IMR-90 (cell line): ENCODE measurements at regions not wholly inside any gene's neighbourhood (a gene's known extent, or its start where the extent isn't known, plus 50 kb on each side); places are given as distances from the start of the nearest gene placed in this dataset.

ENCODE experiments used
- ATAC-seq: fragments of 200-7000 bp; cut with Tn5 transposase; 2 replicates; pipeline ENCODE4 v1.9.1; 2020; ENCODE audit warnings: low read depth, mild to moderate bottlenecking, moderate library complexity
- BruUV-seq: library from RNA; stranded (reverse); fragments of 400-500 nt; replicated peaks from 2 replicates; lab custom pipeline; 2021; lab: Mats Ljungman, UMichigan
- CTCF ChIA-PET: fragments of 300-600 bp; formaldehyde crosslinking; extraction: SDS; loops from one replicate; lab custom pipeline; 2021; ENCODE audit warnings: antibody characterized with exemption; lab: Yijun Ruan, JAX
- POLR2A ChIA-PET: fragments of 300-600 bp; sonication (Branson Sonifier 250); formaldehyde crosslinking; loops from one replicate; lab custom pipeline; 2022; ENCODE audit warnings: antibody characterized with exemption; ENCODE audit not compliant: unreplicated experiment; lab: Charles Lee
- DNase-seq: peaks from one replicate; pipeline ENCODE4 v3.0.0; 2013
- H2AFZ ChIP-seq: replicated peaks from 2 replicates; pipeline ENCODE3; 2013; ENCODE audit warnings: low read length, mild to moderate bottlenecking; ENCODE audit not compliant: poor library complexity
- H2AK5ac ChIP-seq: 2 replicates; pipeline ENCODE4 v1.6.1; 2013; ENCODE audit warnings: low read depth, low read length, inconsistent platforms
- H2AK9ac ChIP-seq: replicated peaks from 2 replicates; pipeline ENCODE3; 2013; ENCODE audit warnings: mild to moderate bottlenecking, low read depth, low read length, moderate library complexity; ENCODE audit not compliant: poor library complexity
- H2BK120ac ChIP-seq: 2 replicates; pipeline ENCODE4 v1.6.1; 2013; ENCODE audit warnings: low read depth, low read length, inconsistent platforms
- H2BK15ac ChIP-seq: 3 replicates; pipeline ENCODE4 v1.6.1; 2013; ENCODE audit warnings: low read depth, low read length, inconsistent platforms
- H2BK20ac ChIP-seq: 2 replicates; pipeline ENCODE4 v1.6.1; 2013; ENCODE audit warnings: low read depth, mild to moderate bottlenecking, inconsistent platforms, low read length, moderate library complexity
- H2BK5ac ChIP-seq: 2 replicates; pipeline ENCODE4 v1.6.1; 2013; ENCODE audit warnings: mild to moderate bottlenecking, low read depth, low read length, inconsistent platforms; ENCODE audit not compliant: poor library complexity, severe bottlenecking
- H3K14ac ChIP-seq: replicated peaks from 2 replicates; pipeline ENCODE4 v1.6.1; 2013; ENCODE audit warnings: low read depth, low read length, inconsistent platforms
- H3K18ac ChIP-seq: 2 replicates; pipeline ENCODE4 v1.6.1; 2013; ENCODE audit warnings: low read depth, low read length, control low read depth
- H3K23ac ChIP-seq: 2 replicates; pipeline ENCODE4 v1.6.1; 2013; ENCODE audit warnings: low read depth, low read length, inconsistent platforms
- H3K27ac ChIP-seq: 2 replicates; pipeline ENCODE4 v1.5.1; 2013; ENCODE audit warnings: mild to moderate bottlenecking, control low read depth, low read length; ENCODE audit not compliant: insufficient read depth
- H3K27me3 ChIP-seq: 2 replicates; pipeline ENCODE4 v1.6.1; 2013; ENCODE audit warnings: low read length; ENCODE audit not compliant: control insufficient read depth, insufficient read depth
- H3K36me3 ChIP-seq: 2 replicates; pipeline ENCODE4 v1.6.1; 2013; ENCODE audit warnings: low read length, mixed read lengths; ENCODE audit not compliant: control insufficient read depth, insufficient read depth
- H3K4ac ChIP-seq: 2 replicates; pipeline ENCODE4 v1.6.1; 2013; ENCODE audit warnings: low read depth, low read length, inconsistent platforms
- H3K4me1 ChIP-seq: 2 replicates; pipeline ENCODE4 v1.6.1; 2013; ENCODE audit warnings: low read length, mixed read lengths; ENCODE audit not compliant: control insufficient read depth, insufficient read depth
- H3K4me2 ChIP-seq: 2 replicates; pipeline ENCODE4 v1.6.1; 2013; ENCODE audit warnings: low read depth, mild to moderate bottlenecking, control low read depth, low read length, moderate library complexity
- H3K4me3 ChIP-seq: 2 replicates; pipeline ENCODE4 v1.5.1; 2013; ENCODE audit warnings: low read depth, mild to moderate bottlenecking, control low read depth, low read length, moderate library complexity; ENCODE audit not compliant: insufficient read depth
- H3K56ac ChIP-seq: 2 replicates; pipeline ENCODE4 v1.6.1; 2013; ENCODE audit warnings: low read length, inconsistent platforms; ENCODE audit not compliant: insufficient read depth; ENCODE audit errors: extremely low read depth
- H3K79me1 ChIP-seq, 2 experiments: 2 replicates each; pipeline ENCODE4 v1.6.1; 2013; ENCODE audit warnings: low read length in 2 of 2, inconsistent platforms in 1 of 2, low read depth in 1 of 2
- H3K9ac ChIP-seq: 2 replicates; pipeline ENCODE4 v1.6.1; 2013; ENCODE audit warnings: low read depth, low read length, control low read depth
- H3K9me1 ChIP-seq: 2 replicates; pipeline ENCODE4 v1.6.1; 2013; ENCODE audit warnings: low read length, inconsistent platforms; ENCODE audit not compliant: insufficient read depth
- H3K9me3 ChIP-seq: 2 replicates; pipeline ENCODE4 v1.6.1; 2013; ENCODE audit warnings: low read length; ENCODE audit not compliant: control insufficient read depth, insufficient read depth
- H4K20me1 ChIP-seq: 2 replicates; pipeline ENCODE4 v1.6.1; 2013; ENCODE audit warnings: low read length, inconsistent platforms; ENCODE audit not compliant: insufficient read depth
- H4K5ac ChIP-seq: 2 replicates; pipeline ENCODE4 v1.6.1; 2013; ENCODE audit warnings: mild to moderate bottlenecking, low read depth, low read length, control low read depth
- H4K8ac ChIP-seq, 2 experiments: 2 replicates each; pipeline ENCODE4 v1.6.1; 2013; ENCODE audit warnings: low read depth in 2 of 2, low read length in 2 of 2, control low read depth in 1 of 2, inconsistent platforms in 1 of 2
- H4K91ac ChIP-seq: 2 replicates; pipeline ENCODE4 v1.6.1; 2013; ENCODE audit warnings: low read depth, low read length, inconsistent platforms; ENCODE audit not compliant: insufficient read depth
- CEBPB ChIP-seq: IDR thresholded peaks from 2 replicates; pipeline ENCODE4 v1.6.1; 2012; ENCODE audit warnings: low read depth, low read length, improper control_type of control experiment
- WGBS, 2 experiments: methylation state at CpG; one replicate each; pipeline versions ENCODE4 v1.1.5 to v1.1.7; 2013; ENCODE audit warnings: missing lambda C conversion rate in 2 of 2; ENCODE audit not compliant: insufficient read length in 1 of 2; ENCODE audit errors: extremely low coverage in 2 of 2; 5-methylcytosine and 5-hydroxymethylcytosine counted together
- dilution Hi-C: fragments of 300-500 bp; cut with HindIII; formaldehyde crosslinking; loops from one replicate; pipeline ENCODE4 v1.14.3; 2018; ENCODE audit warnings: low sequenced_read_pairs; ENCODE audit not compliant: unreplicated experiment
- in situ Hi-C: fragments of 300-500 bp; cut with MboI; formaldehyde crosslinking; loops from 3 replicates; pipeline ENCODE4 v1.14.3; 2019; ENCODE audit warnings: low sequenced_read_pairs, inconsistent platforms, mixed read lengths
- intact Hi-C: fragments of 100-400 bp; cut with micrococcal nuclease; formaldehyde crosslinking; loops from 2 replicates; pipeline ENCODE4 v1.10.0; 2022
- TF ChIP-seq, protein P1 (sequence below): conservative IDR thresholded peaks from 2 replicates; pipeline ENCODE4 v1.5.1; 2012; ENCODE audit warnings: mild to moderate bottlenecking, low read depth, low read length, improper control_type of control experiment

GRCh38 chr5:14086261-14086660 is 56.9 kb upstream of the TRIO start:
- ChIA-PET POLR2A (no interaction called here), CTCF (no interaction called here)
- H4K20me1 ChIP-seq, result no peaks in the 10 kb centered on the region
- WGBS, 2 experiments, result no CpG with 5 or more reads among the region's 2 CpGs
- in situ Hi-C loops, result no loop called here
- no peak overlapping the region for H3K4me2 ChIP-seq
- no peaks in the 10 kb centered on the region for H3K36me3 ChIP-seq
- peaks cover 5% of the 10 kb centered on the region for H3K9me3 ChIP-seq
- no peak overlapping the region for H3K27ac ChIP-seq
- H4K8ac ChIP-seq, result no peak overlapping the region
- H2BK5ac ChIP-seq, result no peak overlapping the region
- 0 out of 3 replicates have a peak overlapping the region, but pooled peaks have one; percentile 3 for H2BK15ac ChIP-seq
- intact Hi-C loops, result no loop called here
- ATAC-seq, result peak; percentile 21; the same call in 1 of the 2 replicates
- TF ChIP-seq CEBPB, result peak; percentile 21; the same call in 1 of the 2 replicates
- TF ChIP-seq, protein P1, sequence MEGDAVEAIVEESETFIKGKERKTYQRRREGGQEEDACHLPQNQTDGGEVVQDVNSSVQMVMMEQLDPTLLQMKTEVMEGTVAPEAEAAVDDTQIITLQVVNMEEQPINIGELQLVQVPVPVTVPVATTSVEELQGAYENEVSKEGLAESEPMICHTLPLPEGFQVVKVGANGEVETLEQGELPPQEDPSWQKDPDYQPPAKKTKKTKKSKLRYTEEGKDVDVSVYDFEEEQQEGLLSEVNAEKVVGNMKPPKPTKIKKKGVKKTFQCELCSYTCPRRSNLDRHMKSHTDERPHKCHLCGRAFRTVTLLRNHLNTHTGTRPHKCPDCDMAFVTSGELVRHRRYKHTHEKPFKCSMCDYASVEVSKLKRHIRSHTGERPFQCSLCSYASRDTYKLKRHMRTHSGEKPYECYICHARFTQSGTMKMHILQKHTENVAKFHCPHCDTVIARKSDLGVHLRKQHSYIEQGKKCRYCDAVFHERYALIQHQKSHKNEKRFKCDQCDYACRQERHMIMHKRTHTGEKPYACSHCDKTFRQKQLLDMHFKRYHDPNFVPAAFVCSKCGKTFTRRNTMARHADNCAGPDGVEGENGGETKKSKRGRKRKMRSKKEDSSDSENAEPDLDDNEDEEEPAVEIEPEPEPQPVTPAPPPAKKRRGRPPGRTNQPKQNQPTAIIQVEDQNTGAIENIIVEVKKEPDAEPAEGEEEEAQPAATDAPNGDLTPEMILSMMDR, result no peak
- no peak overlapping the region for H3K9ac ChIP-seq
- no peak for DNase-seq
- H2BK20ac ChIP-seq, result peak overlapping the region; percentile 22; the same call in 1 of the 2 replicates
- H2AK5ac ChIP-seq, result no peak overlapping the region
- dilution Hi-C loops, result no loop called here
- H3K4me1 ChIP-seq, result no peaks in the 10 kb centered on the region
- no peaks in the 10 kb centered on the region for H3K79me1 ChIP-seq
- no peak overlapping the region for H3K23ac ChIP-seq
- no peak overlapping the region for H3K4ac ChIP-seq
- no peaks in the 10 kb centered on the region for H3K27me3 ChIP-seq
- no peak overlapping the region for H2AK9ac ChIP-seq
- H4K5ac ChIP-seq, result no peak overlapping the region
- H2AFZ ChIP-seq, result no peak overlapping the region
- no peaks in the 10 kb centered on the region for H3K9me1 ChIP-seq
- no peak overlapping the region for H3K18ac ChIP-seq
- no peak overlapping the region for H3K56ac ChIP-seq
- H3K14ac ChIP-seq, result no peak overlapping the region
- no peak overlapping the region for H2BK120ac ChIP-seq
- H3K4me3 ChIP-seq, result no peak overlapping the region
- BruUV-seq, result no TSS peak
- H4K91ac ChIP-seq, result no peak overlapping the region
